ENCODE measurements at regions not wholly inside any gene's neighbourhood (a gene's known extent, or its start where the extent isn't known, plus 50 kb on each side); places are given as distances from the start of the nearest gene placed in this dataset.

- Histone ChIP-seq H3K9ac (no peak overlapping the region), H3K27me3 (no peaks in the 10 kb centered on the region), H3K36me3 (no peaks in the 10 kb centered on the region), H3K4me2 (no peak overlapping the region), H3K4me3 (no peak overlapping the region), H2AFZ (replicated peaks) (no peak overlapping the region), H3K79me2 (ENCODE audit: low read depth) (no peaks in the 10 kb centered on the region), H3K27ac (no peak overlapping the region), H3K9me3 (ENCODE audit: low read depth) (no peaks in the 10 kb centered on the region), H4K20me1 (ENCODE audit: low read depth) (no peaks in the 10 kb centered on the region), H3K4me1 (no peaks in the 10 kb centered on the region), H3F3A (ENCODE audit: low read depth) (no peaks in the 10 kb centered on the region)
- Mint-ChIP-seq H3K4me1 (no peaks in the 10 kb centered on the region), H3K9me3 (no peaks in the 10 kb centered on the region), H3K27ac (no peak overlapping the region), H3K36me3 (no peaks in the 10 kb centered on the region), H3K27me3 (ENCODE audit: insufficient read depth, low read depth) (peaks cover 3% of the 10 kb centered on the region), H3K4me3 (no peak overlapping the region)
- TF ChIP-seq EZH2phosphoT487 (IDR thresholded peaks at IDR 0.05): no peak
- TF ChIP-seq EZH2 (IDR thresholded peaks at IDR 0.05): no peak
- TF ChIP-seq CTCF (IDR thresholded peaks at IDR 0.05): no peak
- DNase-seq (ENCODE audit: low spot score): no peak
Measured at GRCh38 chr6:156513504-156513903, 263.7 kb upstream of the ARID1B start.

DNA sequence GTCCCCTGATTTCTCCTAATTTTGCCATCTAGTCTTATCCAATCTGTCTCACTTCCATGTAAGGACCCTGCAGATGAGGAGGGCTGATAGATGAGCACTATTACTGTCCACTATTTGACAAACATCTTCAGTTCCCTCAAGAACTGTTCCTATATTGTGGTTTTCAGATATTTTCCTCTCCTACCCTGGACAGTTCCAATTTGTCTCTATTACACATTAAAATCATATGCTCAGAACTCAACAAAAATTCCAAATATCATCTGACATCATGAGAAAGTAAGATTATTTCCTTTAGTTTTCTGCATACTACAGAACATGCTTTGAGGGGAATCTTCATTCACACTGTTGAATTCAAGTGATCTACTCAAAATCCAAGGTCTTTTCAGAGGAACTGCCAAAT, 265.6 kb upstream of the ARID1B start:
- H3K9me3 Mint-ChIP-seq: no peaks in the 10 kb centered on the region

GRCh38 chr6:156511051-156511450, 266.1 kb upstream of the ARID1B start:
- no peak for DNase-seq (ENCODE audit: low spot score)
- no peaks in the 10 kb centered on the region for H3K4me1 Mint-ChIP-seq
- no peak overlapping the region for H3K4me3 ChIP-seq
- H3K36me3 Mint-ChIP-seq: no peaks in the 10 kb centered on the region
- no peaks in the 10 kb centered on the region for H4K20me1 ChIP-seq (ENCODE audit: low read depth)
- no peaks in the 10 kb centered on the region for H3K9me3 Mint-ChIP-seq
- no peak overlapping the region for H3K4me3 Mint-ChIP-seq
- H3K9me3 ChIP-seq (ENCODE audit: low read depth): no peaks in the 10 kb centered on the region
- no peak overlapping the region for H2AFZ ChIP-seq (replicated peaks)
- no peaks in the 10 kb centered on the region for H3K79me2 ChIP-seq (ENCODE audit: low read depth)
- H3K36me3 ChIP-seq: no peaks in the 10 kb centered on the region
- H3K4me1 ChIP-seq: no peaks in the 10 kb centered on the region
- H3F3A ChIP-seq (ENCODE audit: low read depth): no peaks in the 10 kb centered on the region
- no peak overlapping the region for H3K9ac ChIP-seq
- H3K27ac ChIP-seq: no peak overlapping the region
- peaks cover 3% of the 10 kb centered on the region for H3K27me3 Mint-ChIP-seq (ENCODE audit: insufficient read depth, low read depth)
- H3K27ac Mint-ChIP-seq: no peak overlapping the region
- TF ChIP-seq EZH2 (IDR thresholded peaks at IDR 0.05) (no peak), CTCF (IDR thresholded peaks at IDR 0.05) (no peak), EZH2phosphoT487 (IDR thresholded peaks at IDR 0.05) (no peak)
- H3K27me3 ChIP-seq: no peaks in the 10 kb centered on the region
- no peak overlapping the region for H3K4me2 ChIP-seq

More for the DNA sequence above, 265.6 kb upstream of the ARID1B start:
- H3K27ac Mint-ChIP-seq: no peak overlapping the region
- Histone ChIP-seq H3K9me3 (ENCODE audit: low read depth) (no peaks in the 10 kb centered on the region), H3F3A (ENCODE audit: low read depth) (no peaks in the 10 kb centered on the region), H3K4me3 (no peak overlapping the region), H3K9ac (no peak overlapping the region), H3K36me3 (no peaks in the 10 kb centered on the region), H3K4me2 (no peak overlapping the region), H4K20me1 (ENCODE audit: low read depth) (no peaks in the 10 kb centered on the region), H3K4me1 (no peaks in the 10 kb centered on the region), H3K79me2 (ENCODE audit: low read depth) (no peaks in the 10 kb centered on the region), H3K27me3 (no peaks in the 10 kb centered on the region), H2AFZ (replicated peaks) (no peak overlapping the region), H3K27ac (no peak overlapping the region)
- no peak overlapping the region for H3K4me3 Mint-ChIP-seq
- H3K4me1 Mint-ChIP-seq: no peaks in the 10 kb centered on the region
- TF ChIP-seq CTCF (IDR thresholded peaks at IDR 0.05) (no peak), EZH2 (IDR thresholded peaks at IDR 0.05) (no peak), EZH2phosphoT487 (IDR thresholded peaks at IDR 0.05) (no peak)
- no peak for DNase-seq (ENCODE audit: low spot score)
- peaks cover 3% of the 10 kb centered on the region for H3K27me3 Mint-ChIP-seq (ENCODE audit: insufficient read depth, low read depth)
- H3K36me3 Mint-ChIP-seq: no peaks in the 10 kb centered on the region

All from neural progenitor cell (in vitro differentiated cells).